GM12891 (cell line): ENCODE measurements at regions not wholly inside any gene's neighbourhood (a gene's known extent, or its start where the extent isn't known, plus 50 kb on each side); places are given as distances from the start of the nearest gene placed in this dataset.

Experiments used
- DNase-seq: peaks from one replicate; pipeline ENCODE4 v3.0.0; 2011; ENCODE audit warnings: low spot score; ENCODE audit not compliant: insufficient read length
- FAIRE-seq: peaks from 2 replicates; lab custom pipeline; 2011; peaks lifted over from hg19 to GRCh38; lab: Jason Lieb, UNC
- PAX5 ChIP-seq: IDR thresholded peaks from 2 replicates; pipeline ENCODE4 v1.6.1; 2011; ENCODE audit warnings: low read length, moderate library complexity, mild to moderate bottlenecking; ENCODE audit not compliant: insufficient read depth, severe bottlenecking
- POLR2A ChIP-seq: IDR thresholded peaks from 2 replicates; pipeline ENCODE4 v1.6.1; 2011; ENCODE audit warnings: low read depth, low read length, control low read depth
- POLR2AphosphoS5 ChIP-seq: IDR thresholded peaks from 2 replicates; pipeline ENCODE4 v1.6.1; 2011; ENCODE audit warnings: low read depth, low read length, control low read depth
- POU2F2 ChIP-seq: IDR thresholded peaks from 2 replicates; pipeline ENCODE4 v1.6.1; 2011; ENCODE audit warnings: low read depth, mild to moderate bottlenecking, control low read depth, low read length, moderate library complexity
- SPI1 ChIP-seq: IDR thresholded peaks from 2 replicates; pipeline ENCODE4 v1.6.1; 2011; ENCODE audit warnings: low read depth, low read length, control low read depth
- TAF1 ChIP-seq: IDR thresholded peaks from 2 replicates; pipeline ENCODE4 v1.6.1; 2011; ENCODE audit warnings: low read depth, low read length, control low read depth

DNA sequence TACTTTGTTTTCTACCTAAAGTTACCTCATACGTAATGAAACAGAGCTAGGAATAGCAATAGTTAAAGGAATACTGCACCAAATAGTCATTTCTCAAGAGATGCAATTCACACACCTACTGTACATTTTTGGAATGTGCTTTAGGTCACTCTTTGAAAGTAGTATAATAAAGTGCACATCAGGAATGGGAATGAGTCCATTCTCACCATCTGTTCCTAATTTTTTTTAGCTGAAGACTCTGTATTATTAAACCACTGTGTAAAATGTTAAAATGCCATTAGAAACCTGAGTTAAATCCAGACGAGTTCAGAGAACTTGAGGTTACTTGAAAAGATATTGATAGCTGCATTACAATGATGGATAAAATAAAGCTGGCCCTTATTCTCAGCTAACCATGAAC is 51.9 kb upstream of the EPHA7 start:
- no peak for FAIRE-seq
- TF ChIP-seq POU2F2 (no peak), PAX5 (no peak), POLR2AphosphoS5 (no peak), SPI1 (no peak), TAF1 (no peak), POLR2A (no peak)
- DNase-seq, result no peak
